K562 (cell line): ENCODE measurements at regions not wholly inside any gene's neighbourhood (a gene's known extent, or its start where the extent isn't known, plus 50 kb on each side); places are given as distances from the start of the nearest gene placed in this dataset.

Experiments
- ATAC-seq: fragments of 200-7000 bp; cut with Tn5 transposase; 3 replicates; pipeline ENCODE4 v1.9.1; 2020; ENCODE audit warnings: moderate library complexity
- BruUV-seq: library from RNA; stranded (reverse); fragments of 400-500 nt; replicated peaks from 2 replicates; lab custom pipeline; 2021; lab: Mats Ljungman, UMichigan
- CTCF ChIA-PET: fragments of 300-600 bp; formaldehyde crosslinking; extraction: SDS; loops from one replicate; lab custom pipeline; 2021; ENCODE audit warnings: low intra/inter-chr PET ratio; lab: Yijun Ruan, JAX
- POLR2A ChIA-PET: fragments of 300-600, 350-650 bp; sonication (Branson Sonifier 250); formaldehyde crosslinking; extraction: SDS; loops from one replicate; lab custom pipeline; 2021; ENCODE audit warnings: antibody characterized with exemption, inconsistent platforms; lab: Yijun Ruan, JAX
- DNase-seq, 4 experiments: peaks; one replicate each; pipeline versions ENCODE4 v3.0.0 to v3.0.0-alpha.2; 2011 to 2018; ENCODE audit warnings: low spot score in 3 of 4, mixed read lengths in 3 of 4; ENCODE audit errors: extremely low read depth in 1 of 4
- FAIRE-seq: peaks from 2 replicates; lab custom pipeline; 2011; peaks lifted over from hg19 to GRCh38; lab: Jason Lieb, UNC
- H2AFZ ChIP-seq: 2 replicates; pipeline ENCODE4 v1.6.0; 2011; ENCODE audit warnings: low read depth, low read length, control low read depth, inconsistent platforms
- H3K27ac ChIP-seq: fragments of 200-600 bp; 3 replicates; pipeline ENCODE4 v1.8.0; 2011; ENCODE audit warnings: low read depth, mild to moderate bottlenecking, control low read depth, inconsistent platforms, low read length, moderate library complexity, mixed read lengths; ENCODE audit errors: extremely low read depth
- H3K27me3 ChIP-seq, 2 experiments: fragments of 300-600 bp in 1 of 2; 2 replicates in 1 of 2; 3 replicates in 1 of 2; pipeline versions ENCODE4 v1.6.0 to v1.8.0; 2011; ENCODE audit warnings: inconsistent platforms in 2 of 2, low read length in 2 of 2, mild to moderate bottlenecking in 1 of 2, mixed read lengths in 1 of 2, moderate library complexity in 1 of 2; ENCODE audit not compliant: control insufficient read depth in 2 of 2, insufficient read depth in 2 of 2
- H3K36me3 ChIP-seq: fragments of 300-600 bp; 3 replicates; pipeline ENCODE4 v1.8.0; 2011; ENCODE audit warnings: mild to moderate bottlenecking, low read length, inconsistent platforms; ENCODE audit not compliant: control insufficient read depth, insufficient read depth
- H3K4me1 ChIP-seq, 2 experiments: fragments of 200-600 bp in 1 of 2; replicated peaks in 1 of 2; 2 replicates in 1 of 2; 3 replicates in 1 of 2; pipeline versions ENCODE4 v1.5.1 to v1.8.0; 2011; ENCODE audit warnings: inconsistent platforms in 2 of 2, low read length in 2 of 2, mild to moderate bottlenecking in 1 of 2, mixed read lengths in 1 of 2, moderate library complexity in 1 of 2; ENCODE audit not compliant: control insufficient read depth in 2 of 2, insufficient read depth in 2 of 2
- H3K4me2 ChIP-seq: 2 replicates; pipeline ENCODE4 v1.6.1; 2011; ENCODE audit warnings: low read length, control low read depth, inconsistent platforms, mixed read lengths; ENCODE audit not compliant: insufficient read depth
- H3K4me3 ChIP-seq: fragments of 200-600 bp; sonication (generic), shearing (Covaris generic); 2 replicates; pipeline ENCODE4 v1.5.1; 2016; ENCODE audit warnings: control low read depth, inconsistent platforms
- H3K79me2 ChIP-seq: fragments of 200-600 bp; 3 replicates; pipeline ENCODE4 v1.8.0; 2011; ENCODE audit warnings: low read length, inconsistent platforms; ENCODE audit not compliant: control insufficient read depth, insufficient read depth
- H3K9ac ChIP-seq, 2 experiments: 2 replicates each; pipeline versions ENCODE4 v1.6.0 to v1.6.1; 2011; ENCODE audit warnings: low read depth in 2 of 2, low read length in 2 of 2, control low read depth in 1 of 2, inconsistent platforms in 1 of 2, mild to moderate bottlenecking in 1 of 2, mixed read lengths in 1 of 2; ENCODE audit not compliant: insufficient read depth in 1 of 2
- H3K9me1 ChIP-seq: one replicate; pipeline ENCODE4 v1.6.0; 2011; ENCODE audit warnings: inconsistent platforms, mild to moderate bottlenecking, low read length, moderate library complexity; ENCODE audit not compliant: control insufficient read depth, insufficient read depth
- H3K9me3 ChIP-seq: replicated peaks from 2 replicates; pipeline ENCODE4 v1.5.1; 2011; ENCODE audit warnings: low read depth, low read length, inconsistent platforms; ENCODE audit not compliant: control insufficient read depth, insufficient read depth
- H4K20me1 ChIP-seq: replicated peaks from 2 replicates; pipeline ENCODE4 v1.6.1; 2011; ENCODE audit warnings: low read length, inconsistent platforms, mixed read lengths; ENCODE audit not compliant: control insufficient read depth, insufficient read depth
- CTCFL ChIP-seq: IDR thresholded peaks from 2 replicates; pipeline ENCODE4 v1.6.1; 2011; ENCODE audit warnings: borderline replicate concordance, low read depth, mild to moderate bottlenecking, moderate library complexity, low read length; ENCODE audit not compliant: insufficient read depth, poor library complexity, severe bottlenecking
- DACH1 ChIP-seq: fragments of 450-650 bp; IDR thresholded peaks from 2 replicates; pipeline ENCODE4 v1.6.1; 2018; ENCODE audit not compliant: partially characterized antibody
- DIDO1 ChIP-seq: fragments of 450-650 bp; IDR thresholded peaks from 2 replicates; pipeline ENCODE4 v1.6.1; 2016; ENCODE audit warnings: low read depth, missing biosample characterization, missing genetic modification characterization
- E2F1 ChIP-seq: sonication (generic); formaldehyde crosslinking; IDR thresholded peaks from 2 replicates; pipeline ENCODE4 v1.8.1; 2023; ENCODE audit warnings: mild to moderate bottlenecking, missing genetic modification reagents, moderate library complexity
- EWSR1 ChIP-seq: fragments of 450-650 bp; IDR thresholded peaks from 2 replicates; pipeline ENCODE4 v1.6.1; 2018; ENCODE audit warnings: borderline replicate concordance, mild to moderate bottlenecking, low read depth, moderate library complexity; ENCODE audit not compliant: partially characterized antibody
- HDAC6 ChIP-seq: IDR thresholded peaks from 2 replicates; pipeline ENCODE4 v1.6.1; 2012; ENCODE audit warnings: low read depth, mild to moderate bottlenecking, control low read depth, inconsistent platforms, low read length, moderate library complexity
- HNRNPK ChIP-seq: fragments of 200-400 bp; formaldehyde crosslinking; IDR thresholded peaks from one replicate; pipeline ENCODE4 v1.6.1; 2018; ENCODE audit warnings: mild to moderate bottlenecking, low read depth, low read length; ENCODE audit not compliant: poor library complexity, severe bottlenecking
- KLF10 ChIP-seq: fragments of 250-450 bp; sonication (Bioruptor Pico); IDR thresholded peaks from 2 replicates; pipeline ENCODE4 v1.6.1; 2021; ENCODE audit warnings: matching md5 sums
- MAFG ChIP-seq: fragments of 450-650 bp; conservative IDR thresholded peaks from 2 replicates; pipeline ENCODE4 v1.6.1; 2016; ENCODE audit warnings: missing genetic modification characterization, missing compliant biosample characterization
- POLR2A ChIP-seq: fragments of 450-650 bp; conservative IDR thresholded peaks from 2 replicates; pipeline ENCODE4 v1.6.1; 2016
- PRMT5 ChIP-seq: sonication (generic); formaldehyde crosslinking; IDR thresholded peaks from 2 replicates; pipeline ENCODE4 v1.5.0; 2020; ENCODE audit warnings: missing genetic modification reagents
- RNF2 ChIP-seq: sonication (generic); IDR thresholded peaks from 2 replicates; pipeline ENCODE4 v1.6.1; 2016
- SIN3A ChIP-seq, 2 experiments: fragments of 150-350 bp in 1 of 2; IDR thresholded peaks; 2 replicates each; pipeline ENCODE4 v1.6.1; 2011 to 2016; ENCODE audit warnings: borderline replicate concordance in 2 of 2, low read depth in 2 of 2, low read length in 2 of 2, mild to moderate bottlenecking in 2 of 2, moderate library complexity in 2 of 2; ENCODE audit not compliant: control insufficient read depth in 1 of 2
- SREBF2 ChIP-seq: sonication (generic); formaldehyde crosslinking; IDR thresholded peaks from 2 replicates; pipeline ENCODE4 v1.4.0; 2020; ENCODE audit warnings: mild to moderate bottlenecking, missing genetic modification reagents
- SRF ChIP-seq, 2 experiments: fragments of 250-450, 450-650 bp in 1 of 2; sonication (Bioruptor Pico) in 1 of 2; sonication (generic) in 1 of 2; formaldehyde crosslinking; IDR thresholded peaks; 2 replicates each; pipeline versions ENCODE4 v1.5.0 to v1.5.1; 2020 to 2022; ENCODE audit warnings: mild to moderate bottlenecking in 1 of 2, missing genetic modification reagents in 1 of 2
- STAG1 ChIP-seq: sonication (generic); formaldehyde crosslinking; IDR thresholded peaks from 2 replicates; pipeline ENCODE4 v1.5.0; 2020; ENCODE audit warnings: missing genetic modification reagents, borderline replicate concordance
- ZNF347 ChIP-seq: fragments of 450-650 bp; formaldehyde crosslinking; IDR thresholded peaks from 2 replicates; pipeline ENCODE4 v1.4.0; 2020; ENCODE audit warnings: low read depth, mild to moderate bottlenecking, moderate library complexity
- ZNF583 ChIP-seq: fragments of 250-450 bp; sonication (Bioruptor Pico); IDR thresholded peaks from 2 replicates; pipeline ENCODE4 v1.4.0; 2020
- WGBS: fragments of 100-300 bp; shearing (Covaris generic); methylation state at CpG from one replicate; pipeline ENCODE4 v1.1.6; 2016; ENCODE audit warnings: low coverage, mixed read lengths; ENCODE audit not compliant: insufficient coverage; ENCODE audit errors: missing lambda C conversion rate; 5-methylcytosine and 5-hydroxymethylcytosine counted together
- in situ Hi-C: fragments of 300-500 bp; cut with MboI; formaldehyde crosslinking; loops from 4 replicates; pipeline ENCODE4 v1.15.0; 2018; ENCODE audit warnings: inconsistent platforms, mixed read lengths
- intact Hi-C: fragments of 100-400 bp; cut with micrococcal nuclease; formaldehyde crosslinking; loops from 2 replicates; pipeline ENCODE4 v1.14.2; 2022
- TF ChIP-seq, protein P1 (sequence below): fragments of 450-650 bp; IDR thresholded peaks from 2 replicates; pipeline ENCODE4 v1.7.1; 2018; ENCODE audit warnings: mild to moderate bottlenecking, low read depth; ENCODE audit not compliant: partially characterized antibody

GRCh38 chr5:118447350-118447749 is 541.0 kb downstream of the DTWD2 start:
- FAIRE-seq (no peak), ATAC-seq (no peak), DNase-seq (no peak)
- Histone ChIP-seq H3K9me3 (no peaks in the 10 kb centered on the region), H3K36me3 (no peaks in the 10 kb centered on the region), H3K4me3 (no peak overlapping the region), H3K4me1 (no peaks in the 10 kb centered on the region), H3K27ac (no peak overlapping the region), H3K9ac (no peak overlapping the region), H3K79me2 (no peaks in the 10 kb centered on the region), H4K20me1 (no peaks in the 10 kb centered on the region), H3K9me1 (no peaks in the 10 kb centered on the region), H3K4me2 (no peak overlapping the region), H3K27me3 (no peaks in the 10 kb centered on the region), H2AFZ (no peak overlapping the region)
- no TSS peak for BruUV-seq
- ChIA-PET CTCF (no interaction called here), POLR2A (no interaction called here)
- intact Hi-C loops = no loop called here
- in situ Hi-C loops = no loop called here
- TF ChIP-seq DIDO1 (tag) (no peak), KLF10 (CRISPR knock-in tag) (no peak), STAG1 (CRISPR knock-in tag) (no peak), SIN3A (IDR thresholded peaks at IDR 0.05; ENCODE audit: borderline replicate concordance in 2 of 2, control insufficient read depth in 1 of 2, low read depth in 2 of 2, low read length in 2 of 2) (no peak), SRF (CRISPR knock-in tag; IDR thresholded peaks at IDR 0.05) (no peak), SREBF2 (CRISPR knock-in tag) (no peak), RNF2 (no peak), ZNF583 (CRISPR knock-in tag) (no peak), HNRNPK (no peak), POLR2A (no peak), E2F1 (no peak), HDAC6 (no peak), EWSR1 (no peak), CTCFL (no peak), DACH1 (no peak), ZNF347 (CRISPR knock-in tag) (no peak), MAFG (tag) (no peak), PRMT5 (CRISPR knock-in tag) (no peak)
- TF ChIP-seq, protein P1, sequence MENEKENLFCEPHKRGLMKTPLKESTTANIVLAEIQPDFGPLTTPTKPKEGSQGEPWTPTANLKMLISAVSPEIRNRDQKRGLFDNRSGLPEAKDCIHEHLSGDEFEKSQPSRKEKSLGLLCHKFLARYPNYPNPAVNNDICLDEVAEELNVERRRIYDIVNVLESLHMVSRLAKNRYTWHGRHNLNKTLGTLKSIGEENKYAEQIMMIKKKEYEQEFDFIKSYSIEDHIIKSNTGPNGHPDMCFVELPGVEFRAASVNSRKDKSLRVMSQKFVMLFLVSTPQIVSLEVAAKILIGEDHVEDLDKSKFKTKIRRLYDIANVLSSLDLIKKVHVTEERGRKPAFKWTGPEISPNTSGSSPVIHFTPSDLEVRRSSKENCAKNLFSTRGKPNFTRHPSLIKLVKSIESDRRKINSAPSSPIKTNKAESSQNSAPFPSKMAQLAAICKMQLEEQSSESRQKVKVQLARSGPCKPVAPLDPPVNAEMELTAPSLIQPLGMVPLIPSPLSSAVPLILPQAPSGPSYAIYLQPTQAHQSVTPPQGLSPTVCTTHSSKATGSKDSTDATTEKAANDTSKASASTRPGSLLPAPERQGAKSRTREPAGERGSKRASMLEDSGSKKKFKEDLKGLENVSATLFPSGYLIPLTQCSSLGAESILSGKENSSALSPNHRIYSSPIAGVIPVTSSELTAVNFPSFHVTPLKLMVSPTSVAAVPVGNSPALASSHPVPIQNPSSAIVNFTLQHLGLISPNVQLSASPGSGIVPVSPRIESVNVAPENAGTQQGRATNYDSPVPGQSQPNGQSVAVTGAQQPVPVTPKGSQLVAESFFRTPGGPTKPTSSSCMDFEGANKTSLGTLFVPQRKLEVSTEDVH = no peak
- 0% methylated on average over 1 of the region's 1 CpG for WGBS
